ENCODE measurements at regions not wholly inside any gene's neighbourhood (a gene's known extent, or its start where the extent isn't known, plus 50 kb on each side); places are given as distances from the start of the nearest gene placed in this dataset.

DNA sequence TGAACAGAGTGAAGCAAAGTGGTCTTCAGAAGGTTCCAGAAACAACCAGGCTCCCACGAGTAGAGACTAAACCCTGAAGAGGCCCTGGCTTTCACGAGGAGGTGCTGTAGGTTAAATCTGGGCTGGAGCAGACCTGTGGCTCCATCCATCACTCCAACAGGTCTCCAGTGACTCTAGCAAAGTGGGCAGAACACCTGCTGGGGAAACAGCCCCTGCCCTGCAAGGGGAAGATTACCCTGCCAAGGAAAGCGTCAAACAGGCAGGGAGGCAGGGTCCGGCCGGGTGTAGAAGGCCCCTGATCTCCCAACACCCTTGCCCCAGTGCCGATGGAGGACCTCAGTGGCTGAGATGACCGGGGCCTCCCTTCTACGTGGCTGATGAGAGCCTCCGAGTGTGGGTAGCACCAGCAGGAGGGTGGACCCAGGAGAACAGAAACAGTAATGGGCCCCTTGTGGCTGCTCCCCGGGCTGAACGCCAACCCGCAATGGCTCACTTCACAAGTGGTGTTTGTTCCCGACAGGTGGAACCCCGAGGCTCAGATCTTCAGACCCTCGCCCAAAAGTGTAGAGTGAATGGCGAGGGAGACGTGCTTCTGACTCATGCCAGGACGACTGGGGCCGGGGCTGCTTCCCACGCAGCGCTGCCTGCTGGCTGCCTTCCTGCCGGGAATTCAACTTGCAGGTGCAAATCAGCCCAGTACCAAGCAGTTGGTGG is 112.0 kb downstream of the SHANK2 start:
- no peaks in the 10 kb centered on the region for H3K4me1 ChIP-seq
- TF ChIP-seq CTCF (IDR thresholded peaks at IDR 0.05), result no peak
- H3K4me3 ChIP-seq, result no peak overlapping the region
- no peak overlapping the region for H3K27ac ChIP-seq
- H3K9me3 ChIP-seq, result no peaks in the 10 kb centered on the region
- H3K36me3 ChIP-seq, result no peaks in the 10 kb centered on the region
- H3K27me3 ChIP-seq, result no peaks in the 10 kb centered on the region
- intact Hi-C loops (cut with DNase I), result no loop called here
- ATAC-seq (peak; percentile 76), DNase-seq (peak in 1 of 4 donors; percentile 48)

- no peaks in the 10 kb centered on the region for H3K9me3 ChIP-seq
- no peak overlapping the region for H3K4me3 ChIP-seq
- H3K36me3 ChIP-seq, result no peaks in the 10 kb centered on the region
- intact Hi-C loops (cut with DNase I), result no loop called here
- no peak overlapping the region for H3K27ac ChIP-seq
- peak; percentile 84 for ATAC-seq
- TF ChIP-seq CTCF (IDR thresholded peaks at IDR 0.05), result no peak
- peak in 2 of 4 donors; percentile 49 to 52 for DNase-seq
- no peaks in the 10 kb centered on the region for H3K27me3 ChIP-seq
- no peaks in the 10 kb centered on the region for H3K4me1 ChIP-seq
Observed at GRCh38 chr11:71139516-71140205, 112.7 kb downstream of the SHANK2 start.

DNA sequence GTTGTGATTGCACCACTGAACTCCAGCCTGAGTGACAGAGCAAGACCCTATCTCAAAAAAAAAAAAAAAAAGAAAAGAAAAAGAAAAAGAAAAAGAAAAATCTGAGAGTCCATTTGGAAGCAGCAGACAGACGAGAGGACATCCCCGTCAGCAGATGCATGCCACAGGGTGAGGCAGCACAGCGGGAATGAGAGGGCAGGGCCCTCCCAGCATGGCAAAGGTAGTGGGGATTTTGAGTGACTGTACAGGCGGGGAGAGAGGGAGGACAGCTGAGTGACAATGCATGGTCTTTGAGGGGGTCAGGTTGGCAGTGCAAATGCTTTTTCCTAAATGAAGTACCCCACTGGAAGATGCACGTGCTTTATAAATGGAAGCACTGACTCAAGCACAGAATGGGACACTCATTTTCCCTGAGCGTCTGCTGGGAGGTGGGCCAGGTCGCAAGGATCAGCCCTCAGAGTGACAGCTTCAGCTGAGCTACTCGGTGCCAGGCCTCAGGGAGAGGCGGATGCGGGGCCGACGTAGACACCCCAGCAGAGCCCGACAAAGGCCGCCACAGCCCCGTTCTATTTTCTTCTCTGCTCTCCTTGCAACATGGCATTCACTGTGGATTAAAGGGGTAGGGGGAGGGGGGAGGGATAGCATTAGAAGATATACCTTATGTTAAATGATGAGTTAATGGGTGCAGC is 113.5 kb downstream of the SHANK2 start:
- intact Hi-C loops (cut with DNase I), result no loop called here
- DNase-seq, result no peak
- ATAC-seq, result no peak
- H3K4me1 ChIP-seq, result no peaks in the 10 kb centered on the region
- no peaks in the 10 kb centered on the region for H3K9me3 ChIP-seq
- TF ChIP-seq CTCF (IDR thresholded peaks at IDR 0.05), result no peak
- H3K36me3 ChIP-seq, result no peaks in the 10 kb centered on the region
- no peak overlapping the region for H3K4me3 ChIP-seq
- no peaks in the 10 kb centered on the region for H3K27me3 ChIP-seq
- H3K27ac ChIP-seq, result no peak overlapping the region

DNA sequence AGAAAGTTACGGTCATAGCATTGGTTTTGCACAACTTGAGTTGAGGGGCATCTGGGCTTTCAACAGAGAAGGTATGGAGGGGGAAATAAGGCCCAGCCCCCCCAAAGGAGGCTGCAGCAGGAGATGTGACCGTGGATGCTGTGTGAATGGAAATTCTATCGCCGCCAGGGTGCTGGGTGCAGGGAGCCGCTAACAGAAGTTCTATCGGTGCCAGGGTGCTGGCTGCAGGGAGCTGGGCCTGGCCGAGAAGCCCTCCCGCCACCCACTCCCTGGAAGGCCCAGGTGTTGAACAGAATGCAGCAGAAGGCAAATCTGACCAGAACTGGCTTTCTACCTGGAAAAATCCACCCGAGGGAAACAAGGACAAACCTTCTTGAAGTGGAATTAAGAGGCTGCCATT is 115.0 kb downstream of the SHANK2 start:
- no peaks in the 10 kb centered on the region for H3K36me3 ChIP-seq
- no peak for ATAC-seq
- H3K27me3 ChIP-seq, result no peaks in the 10 kb centered on the region
- intact Hi-C loops (cut with DNase I), result no loop called here
- no peak overlapping the region for H3K4me3 ChIP-seq
- no peak for DNase-seq
- no peak for TF ChIP-seq CTCF (IDR thresholded peaks at IDR 0.05)
- H3K9me3 ChIP-seq, result no peaks in the 10 kb centered on the region
- no peaks in the 10 kb centered on the region for H3K4me1 ChIP-seq
- H3K27ac ChIP-seq, result no peak overlapping the region
